A549 (cell line): ENCODE measurements at regions not wholly inside any gene's neighbourhood (a gene's known extent, or its start where the extent isn't known, plus 50 kb on each side); places are given as distances from the start of the nearest gene placed in this dataset.

Experiments
- BCL3 ChIP-seq: fragments of >200 bp; sonication (Bioruptor Twin); formaldehyde crosslinking; IDR thresholded peaks from 3 replicates; pipeline ENCODE4 v1.6.1; 2016
- CHD4 ChIP-seq: fragments of 200-600 bp; sonication (generic); IDR thresholded peaks from 2 replicates; pipeline ENCODE4 v1.6.1; 2016; ENCODE audit warnings: antibody characterized with exemption, mild to moderate bottlenecking, borderline replicate concordance
- CTCF ChIP-seq: fragments of >200 bp; sonication (Bioruptor Twin); formaldehyde crosslinking; IDR thresholded peaks from 3 replicates; pipeline ENCODE4 v1.5.1; 2016
- EP300 ChIP-seq, 2 experiments: fragments of >200 bp; sonication (Bioruptor Twin); formaldehyde crosslinking; IDR thresholded peaks; 2 replicates in 1 of 2; 3 replicates in 1 of 2; pipeline ENCODE4 v1.6.1; 2016 to 2017
- ESRRA ChIP-seq: fragments of 150-350 bp; IDR thresholded peaks from 2 replicates; pipeline ENCODE4 v1.6.1; 2014; ENCODE audit warnings: mild to moderate bottlenecking, low read length, borderline replicate concordance
- MAFK ChIP-seq: fragments of 450-650 bp; IDR thresholded peaks from 2 replicates; pipeline ENCODE4 v1.6.1; 2014; ENCODE audit not compliant: partially characterized antibody
- MAX ChIP-seq: IDR thresholded peaks from 2 replicates; pipeline ENCODE4 v1.6.1; 2012
- POLR2A ChIP-seq: IDR thresholded peaks from 2 replicates; pipeline ENCODE4 v1.6.1; 2012; ENCODE audit warnings: mild to moderate bottlenecking, low read length
- RAD21 ChIP-seq, 2 experiments: fragments of >200 bp in 1 of 2; sonication (Bioruptor Twin) in 1 of 2; formaldehyde crosslinking in 1 of 2; IDR thresholded peaks in 1 of 2; conservative IDR thresholded peaks in 1 of 2; 2 replicates in 1 of 2; 3 replicates in 1 of 2; pipeline ENCODE4 v1.6.1; 2012 to 2018; ENCODE audit warnings: inconsistent platforms in 1 of 2
- RCOR1 ChIP-seq: fragments of 150-350 bp; IDR thresholded peaks from 2 replicates; pipeline ENCODE4 v1.6.1; 2014; ENCODE audit warnings: antibody characterized with exemption, low read length, low read depth

GRCh38 chr5:56496581-56497063 lies 263.5 kb upstream of the ANKRD55 start:
- TF ChIP-seq ESRRA (no peak), CTCF (no peak), BCL3 (no peak), MAX (no peak), RAD21 (conservative IDR thresholded peaks at IDR 0.05 in 1 of 2, IDR thresholded peaks at IDR 0.05 in 1 of 2) (no peak), CHD4 (no peak), MAFK (no peak), RCOR1 (no peak), EP300 (IDR thresholded peaks at IDR 0.05) (no peak), POLR2A (no peak)
